Parathyroid adenoma (tissue), 2 donors: ENCODE measurements at regions not wholly inside any gene's neighbourhood (a gene's known extent, or its start where the extent isn't known, plus 50 kb on each side); places are given as distances from the start of the nearest gene placed in this dataset.

Source experiments
- H2AFZ ChIP-seq: fragments of 300-600 bp; sonication (generic); one replicate; pipeline ENCODE4 v1.7.0; 2017; ENCODE audit warnings: antibody characterized with exemption, mild to moderate bottlenecking
- H3K27ac ChIP-seq: fragments of 300-600 bp; sonication (generic); one replicate; pipeline ENCODE4 v1.7.0; 2017
- H3K27me3 ChIP-seq: fragments of 300-600 bp; sonication (generic); one replicate; pipeline ENCODE4 v1.7.0; 2017; ENCODE audit warnings: low read length; ENCODE audit not compliant: control insufficient read depth, insufficient read depth
- H3K36me3 ChIP-seq: fragments of 300-600 bp; sonication (generic); one replicate; pipeline ENCODE4 v1.7.0; 2017; ENCODE audit warnings: low read length; ENCODE audit not compliant: control insufficient read depth, insufficient read depth
- H3K4me1 ChIP-seq: fragments of 300-600 bp; sonication (generic); one replicate; pipeline ENCODE4 v1.7.0; 2017; ENCODE audit warnings: control low read depth
- H3K4me2 ChIP-seq: fragments of 300-600 bp; sonication (generic); one replicate; pipeline ENCODE4 v1.7.0; 2017; ENCODE audit warnings: low read length
- H3K4me3 ChIP-seq: fragments of 300-600 bp; sonication (generic); one replicate; pipeline ENCODE4 v1.7.0; 2017; ENCODE audit warnings: low read depth, low read length
- H3K79me2 ChIP-seq: fragments of 300-600 bp; sonication (generic); one replicate; pipeline ENCODE4 v1.7.0; 2017; ENCODE audit warnings: control low read depth
- H3K9ac ChIP-seq: fragments of 300-600 bp; sonication (generic); one replicate; pipeline ENCODE4 v1.7.0; 2017; ENCODE audit warnings: mild to moderate bottlenecking
- H3K9me3 ChIP-seq: fragments of 300-600 bp; sonication (generic); one replicate; pipeline ENCODE4 v1.7.0; 2017; ENCODE audit warnings: low read length; ENCODE audit not compliant: control insufficient read depth
- CTCF ChIP-seq: fragments of 300-600 bp; sonication (generic); IDR thresholded peaks from one replicate; pipeline ENCODE4 v1.7.0; 2017; ENCODE audit warnings: antibody characterized with exemption, mild to moderate bottlenecking
- donor health status: primary hyperparathyroidism.

DNA sequence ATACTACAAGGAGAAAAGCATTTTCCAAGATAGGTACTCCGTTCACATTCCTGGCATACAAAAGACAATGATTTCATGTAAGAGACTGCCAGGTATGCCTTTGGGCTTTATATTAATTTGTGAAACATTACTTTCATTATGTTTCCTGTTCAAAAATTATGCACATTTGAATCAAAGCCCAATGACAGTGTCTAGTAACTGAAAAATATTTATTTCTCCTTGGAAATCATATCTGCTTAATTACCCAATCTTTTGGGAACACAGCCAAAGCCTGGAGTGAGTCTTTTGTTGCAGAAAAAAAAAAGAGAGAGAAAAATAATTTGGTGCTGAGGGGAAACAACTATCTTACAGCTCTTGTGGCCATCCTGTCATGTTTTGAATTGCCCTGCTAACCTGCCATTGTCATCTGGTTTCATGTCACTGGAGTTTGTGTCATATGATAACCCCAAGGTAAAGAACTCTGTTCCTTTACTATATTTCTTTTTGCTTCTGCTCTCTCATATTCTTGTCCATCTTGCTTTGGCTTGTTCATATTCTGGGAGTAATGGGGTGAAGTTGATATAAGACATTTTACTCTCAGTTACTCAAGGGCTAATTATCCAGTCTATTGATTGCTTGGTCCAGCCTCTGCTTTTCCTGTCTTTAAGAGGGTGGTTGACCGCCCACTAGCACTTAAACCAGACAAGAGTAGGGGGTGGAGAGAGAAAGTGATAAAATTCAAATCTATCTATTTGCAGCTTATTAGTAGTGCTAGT is 238.3 kb upstream of the NUDT12 start:
- Histone ChIP-seq H3K4me2 (no peak overlapping the region), H3K79me2 (no peaks in the 10 kb centered on the region), H3K36me3 (no peaks in the 10 kb centered on the region), H3K4me1 (no peaks in the 10 kb centered on the region), H3K9ac (no peak overlapping the region), H2AFZ (no peak overlapping the region), H3K27me3 (no peaks in the 10 kb centered on the region), H3K4me3 (no peak overlapping the region), H3K9me3 (no peaks in the 10 kb centered on the region), H3K27ac (no peak overlapping the region)
- TF ChIP-seq CTCF, result no peak

GRCh38 chr5:103793595-103794182 is 231.1 kb upstream of the NUDT12 start:
- Histone ChIP-seq H3K36me3 (no peaks in the 10 kb centered on the region), H3K9ac (no peak overlapping the region), H3K9me3 (no peaks in the 10 kb centered on the region), H3K27me3 (no peaks in the 10 kb centered on the region), H3K79me2 (no peaks in the 10 kb centered on the region), H3K27ac (no peak overlapping the region), H3K4me1 (no peaks in the 10 kb centered on the region), H3K4me3 (no peak overlapping the region), H3K4me2 (no peak overlapping the region), H2AFZ (no peak overlapping the region)
- no peak for TF ChIP-seq CTCF

DNA sequence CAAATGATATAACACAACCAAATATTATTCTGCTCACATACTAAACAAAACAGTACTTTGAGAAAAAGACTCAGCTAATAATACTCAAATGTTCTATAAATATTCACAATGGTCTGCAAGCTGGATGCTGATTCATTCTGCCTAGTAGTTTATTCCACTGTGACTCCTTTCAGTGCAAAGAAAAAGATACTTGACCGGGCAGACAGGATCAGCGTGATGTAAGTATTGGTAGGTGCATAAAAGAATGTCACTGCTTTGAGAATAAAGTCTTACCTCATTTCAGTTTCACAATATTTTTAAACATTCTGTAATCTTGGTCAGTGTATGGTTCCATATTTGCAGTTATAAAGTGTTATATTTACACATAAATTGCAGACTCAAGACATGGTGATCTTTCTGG is 223.0 kb upstream of the NUDT12 start:
- H3K79me2 ChIP-seq, result no peaks in the 10 kb centered on the region
- H3K27ac ChIP-seq, result no peak overlapping the region
- H3K4me3 ChIP-seq, result no peak overlapping the region
- H2AFZ ChIP-seq, result no peak overlapping the region
- H3K4me1 ChIP-seq, result no peaks in the 10 kb centered on the region
- H3K9ac ChIP-seq, result no peak overlapping the region
- H3K9me3 ChIP-seq, result no peaks in the 10 kb centered on the region
- no peaks in the 10 kb centered on the region for H3K27me3 ChIP-seq
- no peak overlapping the region for H3K4me2 ChIP-seq
- no peaks in the 10 kb centered on the region for H3K36me3 ChIP-seq
- TF ChIP-seq CTCF, result no peak

- TF ChIP-seq CTCF, result no peak
- H3K9ac ChIP-seq, result no peak overlapping the region
- no peak overlapping the region for H3K27ac ChIP-seq
- no peaks in the 10 kb centered on the region for H3K36me3 ChIP-seq
- no peaks in the 10 kb centered on the region for H3K9me3 ChIP-seq
- no peak overlapping the region for H3K4me2 ChIP-seq
- no peak overlapping the region for H3K4me3 ChIP-seq
- H3K79me2 ChIP-seq, result no peaks in the 10 kb centered on the region
- H3K4me1 ChIP-seq, result no peaks in the 10 kb centered on the region
- H3K27me3 ChIP-seq, result no peaks in the 10 kb centered on the region
- no peak overlapping the region for H2AFZ ChIP-seq
Observed at GRCh38 chr5:103783669-103784068, 221.1 kb upstream of the NUDT12 start.

- no peak for TF ChIP-seq CTCF
- Histone ChIP-seq H3K27ac (no peak overlapping the region), H3K4me1 (no peaks in the 10 kb centered on the region), H3K9me3 (no peaks in the 10 kb centered on the region), H3K9ac (no peak overlapping the region), H3K4me2 (no peak overlapping the region), H3K27me3 (no peaks in the 10 kb centered on the region), H3K36me3 (no peaks in the 10 kb centered on the region), H3K4me3 (no peak overlapping the region), H3K79me2 (no peaks in the 10 kb centered on the region), H2AFZ (no peak overlapping the region)
Observed at GRCh38 chr5:103780794-103781193, 218.2 kb upstream of the NUDT12 start.
